Effector memory CD8-positive, alpha-beta T cell (primary cell): ENCODE measurements at regions not wholly inside any gene's neighbourhood (a gene's known extent, or its start where the extent isn't known, plus 50 kb on each side); places are given as distances from the start of the nearest gene placed in this dataset.

ENCODE experiments used
- ATAC-seq: fragments of 150-1000 bp; cut with Tn5 transposase; replicated peaks from 2 replicates; pipeline ENCODE4 v1.10.0; 2021; ENCODE audit warnings: mild to moderate bottlenecking, moderate library complexity
- DNase-seq, 3 experiments: peaks; one replicate each; pipeline ENCODE4 v3.0.0; 2021
- H3K27ac Mint-ChIP-seq, 2 donors: one replicate each; pipeline ENCODE4 v1.8.0; 2022; ENCODE audit warnings: mild to moderate bottlenecking in 2 of 2, mixed read lengths in 2 of 2, moderate library complexity in 2 of 2
- H3K27me3 Mint-ChIP-seq, 2 donors: one replicate each; pipeline ENCODE4 v1.8.0; 2022; ENCODE audit warnings: mixed read lengths in 2 of 2
- H3K36me3 Mint-ChIP-seq: one replicate; pipeline ENCODE4 v1.8.0; 2022; ENCODE audit warnings: mild to moderate bottlenecking, moderate library complexity, mixed read lengths; ENCODE audit not compliant: insufficient read depth
- H3K4me1 Mint-ChIP-seq, 2 donors: one replicate each; pipeline ENCODE4 v1.8.0; 2022; ENCODE audit warnings: low read depth in 2 of 2, mixed read lengths in 2 of 2
- H3K4me3 Mint-ChIP-seq, 2 donors: one replicate each; pipeline ENCODE4 v1.8.0; 2022; ENCODE audit warnings: mild to moderate bottlenecking in 2 of 2, mixed read lengths in 2 of 2, moderate library complexity in 2 of 2
- H3K9me3 Mint-ChIP-seq, 2 donors: one replicate each; pipeline ENCODE4 v1.8.0; 2022; ENCODE audit warnings: mixed read lengths in 2 of 2

GRCh38 chr7:157061979-157062378 is 51.5 kb upstream of the MNX1 start:
- Mint-ChIP-seq H3K27me3 (peaks cover 46 to 76% of the 10 kb centered on the region in 2 donors), H3K4me3 (no peak overlapping the region), H3K9me3 (peaks cover 4 to 14% of the 10 kb centered on the region in 2 donors), H3K4me1 (no peaks in the 10 kb centered on the region), H3K36me3 (peaks cover 5% of the 10 kb centered on the region), H3K27ac (no peak overlapping the region)
- DNase-seq: no peak
- no peak for ATAC-seq

GRCh38 chr7:157065046-157065445 is 54.6 kb upstream of the MNX1 start:
- Mint-ChIP-seq H3K4me1 (no peaks in the 10 kb centered on the region), H3K9me3 (peaks cover 4 to 14% of the 10 kb centered on the region in 2 donors), H3K4me3 (no peak overlapping the region), H3K27ac (no peak overlapping the region), H3K36me3 (no peaks in the 10 kb centered on the region), H3K27me3 (peaks cover 51 to 53% of the 10 kb centered on the region in 2 donors)
- DNase-seq (no peak), ATAC-seq (no peak)

- DNase-seq (no peak), ATAC-seq (no peak)
- Mint-ChIP-seq H3K27ac (no peak overlapping the region), H3K9me3 (no peaks in the 10 kb centered on the region), H3K4me1 (no peaks in the 10 kb centered on the region), H3K4me3 (no peak overlapping the region), H3K27me3 (peaks cover 44 to 60% of the 10 kb centered on the region in 2 donors), H3K36me3 (no peaks in the 10 kb centered on the region)
These were observed 61.9 kb upstream of the MNX1 start for GRCh38 chr7:157072361-157072760.

- no peaks in the 10 kb centered on the region for H3K36me3 Mint-ChIP-seq
These were observed 62.9 kb upstream of the MNX1 start for GRCh38 chr7:157073335-157073734.

GRCh38 chr7:157073949-157074624 is 63.6 kb upstream of the MNX1 start:
- H3K36me3 Mint-ChIP-seq: no peaks in the 10 kb centered on the region
- H3K27me3 Mint-ChIP-seq: peaks cover 49 to 77% of the 10 kb centered on the region in 2 donors

More at GRCh38 chr7:157073335-157073734, 62.9 kb upstream of the MNX1 start:
- no peak for DNase-seq
- Mint-ChIP-seq H3K4me1 (peaks cover 0 to under 1% of the 10 kb centered on the region in 2 donors), H3K27me3 (peaks cover 47 to 69% of the 10 kb centered on the region in 2 donors), H3K4me3 (no peak overlapping the region), H3K27ac (no peak overlapping the region), H3K9me3 (no peaks in the 10 kb centered on the region)
- no peak for ATAC-seq

GRCh38 chr7:157076466-157076865 is 62.3 kb upstream of the UBE3C start:
- Mint-ChIP-seq H3K27ac (no peak overlapping the region), H3K36me3 (no peaks in the 10 kb centered on the region), H3K27me3 (peaks cover 47 to 90% of the 10 kb centered on the region in 2 donors), H3K9me3 (no peaks in the 10 kb centered on the region), H3K4me1 (peaks cover 0 to 2% of the 10 kb centered on the region in 2 donors), H3K4me3 (no peak overlapping the region)
- ATAC-seq (no peak), DNase-seq (no peak)

More at GRCh38 chr7:157073949-157074624, 63.6 kb upstream of the MNX1 start:
- DNase-seq (no peak), ATAC-seq (no peak)
- Mint-ChIP-seq H3K4me1 (peaks cover 0 to 2% of the 10 kb centered on the region in 2 donors), H3K27ac (no peak overlapping the region), H3K4me3 (no peak overlapping the region), H3K9me3 (no peaks in the 10 kb centered on the region)

GRCh38 chr7:157077021-157077420 is 61.7 kb upstream of the UBE3C start:
- H3K27me3 Mint-ChIP-seq: peaks cover 46 to 90% of the 10 kb centered on the region in 2 donors
- no peak for DNase-seq
- no peaks in the 10 kb centered on the region for H3K9me3 Mint-ChIP-seq
- H3K36me3 Mint-ChIP-seq: no peaks in the 10 kb centered on the region
- H3K27ac Mint-ChIP-seq: no peak overlapping the region
- no peak for ATAC-seq
- peaks cover 0 to 2% of the 10 kb centered on the region in 2 donors for H3K4me1 Mint-ChIP-seq
- no peak overlapping the region for H3K4me3 Mint-ChIP-seq

GRCh38 chr7:157077986-157078644 is 60.6 kb upstream of the UBE3C start:
- ATAC-seq (no peak), DNase-seq (no peak)
- Mint-ChIP-seq H3K9me3 (peaks cover 0 to 6% of the 10 kb centered on the region in 2 donors), H3K4me3 (no peak overlapping the region), H3K27me3 (peaks cover 42 to 95% of the 10 kb centered on the region in 2 donors), H3K4me1 (peaks cover 0 to 2% of the 10 kb centered on the region in 2 donors), H3K36me3 (no peaks in the 10 kb centered on the region), H3K27ac (no peak overlapping the region)

GRCh38 chr7:157079116-157079515 is 59.6 kb upstream of the UBE3C start:
- Mint-ChIP-seq H3K9me3 (peaks cover 0 to 9% of the 10 kb centered on the region in 2 donors), H3K36me3 (no peaks in the 10 kb centered on the region), H3K4me3 (no peak overlapping the region), H3K27ac (no peak overlapping the region), H3K4me1 (peaks cover 0 to 2% of the 10 kb centered on the region in 2 donors), H3K27me3 (peaks cover 34 to 88% of the 10 kb centered on the region in 2 donors)
- DNase-seq (no peak), ATAC-seq (no peak)

- Mint-ChIP-seq H3K9me3 (peaks cover 0 to 9% of the 10 kb centered on the region in 2 donors), H3K27ac (no peak overlapping the region), H3K4me3 (no peak overlapping the region), H3K4me1 (peaks cover 0 to 2% of the 10 kb centered on the region in 2 donors), H3K27me3 (peaks cover 34 to 77% of the 10 kb centered on the region in 2 donors), H3K36me3 (no peaks in the 10 kb centered on the region)
- DNase-seq (no peak), ATAC-seq (no peak)
These were observed 58.5 kb upstream of the UBE3C start for GRCh38 chr7:157080111-157080730.

GRCh38 chr7:157086508-157087187 is 52.1 kb upstream of the UBE3C start:
- Mint-ChIP-seq H3K27ac (no peak overlapping the region), H3K4me1 (no peaks in the 10 kb centered on the region), H3K36me3 (no peaks in the 10 kb centered on the region), H3K9me3 (peaks cover 0 to 9% of the 10 kb centered on the region in 2 donors), H3K4me3 (no peak overlapping the region), H3K27me3 (peaks cover 34 to 47% of the 10 kb centered on the region in 2 donors)
- no peak for ATAC-seq
- no peak for DNase-seq

- Mint-ChIP-seq H3K4me3 (no peak overlapping the region), H3K9me3 (peaks cover 0 to 8% of the 10 kb centered on the region in 2 donors), H3K27ac (no peak overlapping the region), H3K36me3 (no peaks in the 10 kb centered on the region), H3K4me1 (no peaks in the 10 kb centered on the region), H3K27me3 (peaks cover 30 to 37% of the 10 kb centered on the region in 2 donors)
- ATAC-seq (no peak), DNase-seq (no peak)
These were observed 51.1 kb upstream of the UBE3C start for GRCh38 chr7:157087646-157088045.

- ATAC-seq (no peak), DNase-seq (no peak)
- no peak overlapping the region for H3K27ac Mint-ChIP-seq
- H3K27me3 Mint-ChIP-seq: peaks cover 30 to 32% of the 10 kb centered on the region in 2 donors
- no peak overlapping the region for H3K4me3 Mint-ChIP-seq
- no peaks in the 10 kb centered on the region for H3K36me3 Mint-ChIP-seq
- H3K9me3 Mint-ChIP-seq: peaks cover 0 to 3% of the 10 kb centered on the region in 2 donors
- no peaks in the 10 kb centered on the region for H3K4me1 Mint-ChIP-seq
These were observed 50.6 kb upstream of the UBE3C start for GRCh38 chr7:157088136-157088535.
